Transverse colon (tissue), 4 donors: ENCODE measurements at regions not wholly inside any gene's neighbourhood (a gene's known extent, or its start where the extent isn't known, plus 50 kb on each side); places are given as distances from the start of the nearest gene placed in this dataset.

Source experiments
- CTCF ChIP-seq, 5 experiments: fragments of 200-600 bp in 3 of 5; fragments of 450-650 bp in 2 of 5; sonication (generic) in 3 of 5; IDR thresholded peaks; 1 replicate in 2 of 5; 2 replicates in 3 of 5; pipeline ENCODE4 v1.5.1; 2016 to 2017; ENCODE audit warnings: antibody characterized with exemption in 5 of 5, inconsistent platforms in 3 of 5, mild to moderate bottlenecking in 2 of 5, moderate library complexity in 1 of 5
- EP300 ChIP-seq: sonication (generic); formaldehyde crosslinking; IDR thresholded peaks from one replicate; pipeline ENCODE4 v1.6.1; 2017; ENCODE audit warnings: antibody characterized with exemption, low read depth
- POLR2AphosphoS5 ChIP-seq, 3 donors: sonication (generic); formaldehyde crosslinking; IDR thresholded peaks; one replicate each; pipeline ENCODE4 v1.6.1; 2016; ENCODE audit warnings: antibody characterized with exemption in 3 of 3

- no peak for TF ChIP-seq CTCF (IDR thresholded peaks at IDR 0.05)
- TF ChIP-seq EP300 = no peak
- TF ChIP-seq POLR2AphosphoS5 (IDR thresholded peaks at IDR 0.05) = no peak
Observed at GRCh38 chr11:106241601-106242257, 164.3 kb downstream of the AASDHPPT start.
